VCaP (cell line): ENCODE measurements at regions not wholly inside any gene's neighbourhood (a gene's known extent, or its start where the extent isn't known, plus 50 kb on each side); places are given as distances from the start of the nearest gene placed in this dataset.

Experiments used
- H3K27ac ChIP-seq: fragments of 450-650 bp; 2 replicates; pipeline ENCODE4 v1.5.1; 2017
- CTCF ChIP-seq: fragments of 450-650 bp; conservative IDR thresholded peaks from 2 replicates; pipeline ENCODE4 v1.5.1; 2017; ENCODE audit warnings: mild to moderate bottlenecking, moderate library complexity

GRCh38 chr7:21167942-21168341 lies 259.9 kb upstream of the SP4 start:
- H3K27ac ChIP-seq: no peak overlapping the region
- no peak for TF ChIP-seq CTCF

DNA sequence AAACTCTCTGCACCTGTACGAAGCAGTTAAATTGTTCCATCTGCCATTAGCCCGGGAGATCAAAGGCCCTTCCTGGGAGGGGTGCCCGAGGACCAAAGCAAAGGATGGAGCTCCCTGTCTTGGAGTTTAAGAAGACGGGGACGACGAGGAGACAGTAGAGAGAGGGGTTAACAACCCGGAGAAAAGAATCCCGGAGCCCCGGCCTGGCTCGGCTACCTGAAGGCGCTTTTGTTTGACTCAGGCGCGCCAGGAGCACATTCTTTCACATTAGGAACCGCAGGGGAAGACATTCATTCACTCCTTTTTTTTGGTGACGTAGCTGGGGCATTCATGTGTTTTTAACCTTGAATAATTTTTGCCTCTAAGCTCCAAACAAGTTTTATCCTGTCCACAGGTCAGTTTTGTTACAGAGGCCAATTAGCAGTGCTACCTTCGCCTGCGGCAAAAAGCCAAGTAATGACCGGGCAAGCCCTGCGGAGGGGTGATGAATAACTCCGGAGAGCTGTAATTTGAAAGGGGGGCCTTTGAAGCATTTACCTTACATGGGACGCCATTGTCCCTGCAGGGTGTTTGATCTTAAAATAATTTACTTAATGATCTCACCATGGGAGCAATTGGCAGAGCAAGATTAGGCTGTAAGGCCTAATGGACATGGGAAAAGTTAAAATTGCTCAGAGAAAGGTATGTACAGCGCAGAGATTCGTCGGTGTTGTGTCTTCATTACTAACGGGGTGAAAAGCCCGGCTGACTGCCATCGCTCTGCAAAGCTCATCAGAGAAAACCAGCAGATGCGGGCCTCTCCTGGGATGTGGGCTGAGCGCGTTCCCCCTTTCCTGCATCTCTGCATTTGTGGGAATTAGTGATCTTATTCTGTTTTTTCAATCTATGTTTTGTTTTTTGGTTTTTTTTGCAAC lies 258.0 kb upstream of the SP4 start:
- no peak for TF ChIP-seq CTCF
- H3K27ac ChIP-seq: no peak overlapping the region

DNA sequence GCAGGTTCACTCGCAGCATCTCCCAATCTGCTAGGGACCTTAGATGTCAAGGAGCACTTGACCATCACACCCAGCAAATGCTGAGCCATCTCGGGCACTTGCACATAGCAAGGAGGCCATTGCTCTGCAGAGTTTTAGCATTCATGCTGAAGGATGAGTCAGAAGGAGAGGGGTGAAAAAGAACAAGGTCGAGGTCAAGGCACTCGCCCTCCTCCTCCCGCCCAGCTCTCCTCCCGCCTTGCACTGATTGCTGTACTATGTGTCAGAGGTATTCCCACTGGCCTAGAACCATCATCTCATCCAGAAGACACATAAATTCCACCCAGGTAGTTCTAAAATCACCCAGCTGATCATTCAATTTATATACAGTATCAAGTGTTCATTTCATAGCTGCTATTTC lies 255.1 kb upstream of the SP4 start:
- TF ChIP-seq CTCF: no peak
- no peak overlapping the region for H3K27ac ChIP-seq

GRCh38 chr7:21173436-21173835 lies 254.4 kb upstream of the SP4 start:
- H3K27ac ChIP-seq: no peak overlapping the region
- no peak for TF ChIP-seq CTCF

- no peak overlapping the region for H3K27ac ChIP-seq
- TF ChIP-seq CTCF: no peak
Observed at GRCh38 chr7:21175714-21176113, 252.2 kb upstream of the SP4 start.

GRCh38 chr7:21184942-21185652 lies 242.8 kb upstream of the SP4 start:
- no peak for TF ChIP-seq CTCF

DNA sequence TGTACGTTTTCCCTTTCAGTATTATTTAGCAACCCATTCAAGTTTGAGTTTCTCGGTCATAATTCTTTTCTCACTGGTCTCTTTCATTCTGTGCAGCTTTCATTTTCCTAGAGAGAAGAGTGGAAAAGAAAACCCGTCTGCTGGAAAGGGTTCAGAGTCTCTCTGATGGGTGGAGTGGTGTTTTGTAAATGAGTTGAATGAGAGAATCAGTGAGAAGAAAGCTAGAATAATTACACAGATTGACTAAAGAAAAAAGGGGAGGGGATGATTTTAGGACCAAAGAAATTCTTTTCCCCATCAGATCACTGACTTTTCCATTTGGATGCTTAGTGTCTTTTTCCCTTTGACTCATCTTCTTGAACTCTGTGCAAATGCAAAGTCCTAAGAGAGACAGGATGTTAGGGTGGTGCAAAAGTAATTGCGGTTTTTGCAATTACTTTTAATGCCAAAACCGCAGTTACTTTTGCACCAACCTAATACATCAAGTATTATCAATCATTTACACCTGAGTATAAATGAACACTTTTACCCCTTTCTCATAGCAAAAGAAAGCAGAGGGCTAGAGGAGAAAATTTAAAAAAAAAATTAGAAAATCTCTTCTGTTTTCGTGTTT lies 242.1 kb upstream of the SP4 start:
- no peak for TF ChIP-seq CTCF
- H3K27ac ChIP-seq: no peak overlapping the region

More at GRCh38 chr7:21184942-21185652, 242.8 kb upstream of the SP4 start:
- H3K27ac ChIP-seq: no peak overlapping the region
